Activated CD4-positive, alpha-beta T cell treated with anti-CD3 and anti-CD28 coated beads, Interleukin-2, amount 50 U/mL, for 24 hours (primary cell): ENCODE measurements at regions not wholly inside any gene's neighbourhood (a gene's known extent, or its start where the extent isn't known, plus 50 kb on each side); places are given as distances from the start of the nearest gene placed in this dataset.
A peak's percentile ranks its signal among the peaks of the same experiment; 100 is the strongest.

Experiments
- DNase-seq, 2 donors: peaks; one replicate each; pipeline ENCODE4 v3.0.0-alpha.2; 2020; ENCODE audit warnings: low read depth in 1 of 2, low spot score in 1 of 2

GRCh38 chr21:26743524-26743923 is 101.7 kb downstream of the ADAMTS1 start:
- DNase-seq = no peak

DNA sequence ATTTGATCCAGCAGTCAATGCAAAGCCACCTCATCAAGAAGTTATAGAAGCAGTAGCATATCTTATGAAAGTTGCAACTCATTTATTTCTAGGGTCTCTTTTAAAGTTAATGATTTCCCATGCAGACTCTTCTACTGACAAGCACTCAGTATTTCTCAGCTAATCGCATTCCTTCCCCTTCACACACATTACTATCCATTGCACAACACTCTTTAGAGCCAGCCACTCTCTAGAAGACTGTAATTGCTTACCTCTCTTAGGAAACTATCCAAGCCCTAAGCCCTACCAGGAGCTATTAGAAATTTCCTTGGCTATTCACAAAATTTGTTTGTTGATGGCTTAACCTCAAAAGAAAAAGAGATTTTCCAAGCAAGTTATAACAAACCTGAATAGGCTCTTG is 106.0 kb downstream of the ADAMTS1 start:
- no peak for DNase-seq

DNA sequence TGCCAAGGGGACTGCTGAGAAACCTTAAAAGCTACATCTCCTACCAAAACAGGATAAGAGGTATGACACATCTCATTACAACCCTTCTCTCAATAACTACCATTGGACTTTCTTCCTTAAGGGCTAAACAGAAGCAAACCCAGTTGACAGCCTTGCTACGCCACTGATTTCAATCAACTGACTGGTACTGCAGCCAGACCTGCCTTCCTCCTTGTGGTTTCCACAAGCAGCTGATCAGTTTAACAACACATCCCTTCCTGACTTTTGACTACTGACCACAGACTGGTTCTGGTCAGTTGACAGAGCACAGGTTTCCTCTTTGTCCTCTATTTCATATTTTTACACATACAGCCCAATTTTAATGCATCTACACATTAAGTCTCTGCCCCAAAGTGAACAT is 108.8 kb downstream of the ADAMTS1 start:
- no peak for DNase-seq

GRCh38 chr21:26732432-26733221 is 112.6 kb downstream of the ADAMTS1 start:
- DNase-seq = peak in 1 of 2 donors; percentile 7

- DNase-seq = no peak
These were observed 125.5 kb downstream of the ADAMTS1 start for GRCh38 chr21:26719750-26720149.

DNA sequence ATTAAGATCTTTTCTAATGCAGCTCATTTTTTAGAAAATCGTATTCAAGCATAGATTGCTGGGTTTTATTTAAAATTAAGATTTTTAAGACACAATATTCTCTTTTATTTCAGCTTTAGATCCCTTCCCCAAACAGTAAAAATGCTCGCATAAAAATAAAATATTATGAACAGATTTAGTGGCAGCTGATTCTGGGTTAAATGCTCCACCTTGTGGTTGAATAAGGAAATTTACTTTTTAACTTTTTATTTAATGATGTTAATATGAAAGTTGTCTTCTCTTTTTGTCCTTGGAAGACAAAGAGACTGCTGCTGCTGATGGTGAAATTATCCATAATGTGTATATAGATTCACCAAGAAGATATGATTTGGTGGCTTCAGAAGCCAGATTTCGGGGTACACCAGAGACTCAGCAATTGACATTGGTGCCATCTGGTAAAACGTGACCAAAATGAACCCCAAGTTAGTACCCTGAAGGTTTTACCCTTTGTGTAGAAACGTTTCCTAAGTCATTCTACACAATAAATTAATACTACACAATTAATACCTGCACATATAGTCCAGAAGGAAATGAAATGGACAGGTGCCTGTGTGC is 128.0 kb downstream of the ADAMTS1 start:
- no peak for DNase-seq

DNA sequence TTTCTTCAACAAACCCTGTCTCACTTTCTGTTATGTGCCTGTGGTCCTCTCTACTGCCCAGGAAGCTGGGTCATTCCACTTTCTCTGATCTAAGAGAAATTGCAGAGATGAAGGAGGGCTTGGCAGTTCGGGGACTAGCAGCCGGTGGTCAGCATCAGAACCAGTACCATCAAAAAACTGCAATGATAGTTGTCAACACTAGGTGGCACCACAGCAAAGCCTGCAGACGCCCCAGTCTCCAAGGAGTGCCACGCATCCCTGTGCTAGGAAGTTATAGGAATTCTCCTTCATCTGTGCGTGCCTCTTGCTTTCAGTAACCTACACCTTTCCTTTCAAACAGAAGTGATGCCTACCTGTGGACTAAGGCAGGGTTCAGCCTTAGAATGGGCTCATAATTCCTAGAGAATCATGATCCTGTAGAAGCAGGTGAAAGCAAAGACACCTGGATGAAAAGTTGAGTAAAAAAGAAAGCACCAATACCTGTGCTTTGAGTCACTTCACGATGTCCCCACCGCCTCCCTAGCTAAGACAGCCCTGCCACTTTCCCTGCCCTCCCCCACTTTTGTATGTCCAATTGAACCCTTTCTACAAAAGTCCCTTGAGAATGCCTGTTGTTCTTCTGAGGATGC is 129.2 kb downstream of the ADAMTS1 start:
- DNase-seq = no peak

GRCh38 chr21:26715116-26715515 is 130.1 kb downstream of the ADAMTS1 start:
- no peak for DNase-seq

DNA sequence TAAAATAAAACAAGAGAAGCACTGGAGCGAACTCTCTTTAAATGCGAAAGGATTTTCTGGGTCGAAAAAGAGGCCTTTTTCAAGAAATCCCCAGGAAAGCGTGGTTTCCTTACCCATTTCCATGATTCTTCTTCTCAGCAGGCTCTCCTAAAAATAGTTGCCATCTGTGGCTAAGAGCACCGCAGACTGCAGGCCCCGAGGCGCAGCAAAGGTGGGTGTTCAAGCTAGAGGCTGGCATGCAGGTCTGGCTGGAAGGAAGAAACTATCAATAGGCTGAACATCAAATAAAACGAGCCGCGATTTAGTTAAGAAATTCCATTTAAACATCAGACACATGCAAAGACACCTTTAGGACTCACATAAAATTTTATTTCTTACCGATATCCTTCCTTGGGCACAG is 135.1 kb downstream of the ADAMTS1 start:
- DNase-seq = no peak

GRCh38 chr21:26709090-26709489 is 136.0 kb upstream of the CYYR1 start:
- DNase-seq = no peak

- no peak for DNase-seq
These were observed 135.2 kb upstream of the CYYR1 start for GRCh38 chr21:26708223-26708800.

- DNase-seq = no peak
These were observed 134.2 kb upstream of the CYYR1 start for GRCh38 chr21:26707246-26707645.

DNA sequence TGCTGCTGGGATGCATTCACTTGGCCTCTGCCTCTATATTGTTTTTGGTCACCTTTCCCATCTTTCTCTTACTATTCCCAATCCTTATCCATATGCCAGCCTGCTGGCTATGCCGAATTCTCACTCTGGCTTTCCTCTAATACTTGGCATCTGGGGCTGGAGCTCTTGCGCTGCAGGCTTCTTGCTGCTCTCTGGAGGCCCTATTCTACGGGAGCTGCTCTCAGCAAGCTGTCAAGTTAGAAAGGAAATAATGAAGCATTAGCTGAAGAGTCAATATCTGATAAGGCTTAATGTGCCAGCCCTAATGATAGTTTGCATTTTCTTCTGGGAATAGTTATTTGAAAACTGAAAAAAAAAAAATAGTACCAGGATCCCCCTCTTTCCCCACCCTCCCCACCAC is 125.3 kb upstream of the CYYR1 start:
- DNase-seq = no peak

DNA sequence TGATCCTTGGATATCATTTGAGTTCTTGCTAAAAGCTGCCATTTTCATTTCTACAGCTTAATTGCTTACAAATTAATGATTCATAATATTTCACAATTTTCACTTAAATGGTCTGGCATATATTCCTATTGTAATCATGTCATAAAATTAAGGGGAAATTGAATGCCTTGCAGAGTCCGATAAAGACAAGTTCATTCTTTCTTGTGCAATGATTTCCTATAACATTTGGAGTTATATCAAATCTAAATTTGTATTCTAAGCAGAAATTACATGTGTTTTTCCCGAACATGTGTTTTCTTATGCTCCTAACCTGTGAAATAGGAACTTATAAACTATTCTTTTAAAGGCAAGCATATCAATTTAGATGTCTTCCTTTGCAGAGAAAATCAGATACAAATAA is 118.3 kb upstream of the CYYR1 start:
- DNase-seq = no peak

DNA sequence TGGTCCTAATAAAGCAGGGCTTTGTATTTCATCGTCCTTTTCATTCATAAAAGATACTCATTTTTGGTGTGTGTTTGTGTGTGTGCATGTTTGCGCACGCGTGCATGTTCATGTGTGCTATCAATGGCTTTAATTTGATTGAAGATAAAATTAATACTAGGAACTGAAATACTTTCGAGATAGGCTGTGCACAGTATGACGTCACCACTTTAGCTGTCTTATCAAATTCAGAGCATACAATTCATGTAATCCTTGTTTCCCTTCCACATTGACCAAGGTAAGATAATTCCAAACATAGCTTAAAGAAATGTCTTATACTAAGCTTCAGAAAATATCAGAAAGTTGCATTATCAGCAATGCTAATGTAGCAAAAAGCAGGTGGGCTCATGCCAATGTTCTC is 113.6 kb upstream of the CYYR1 start:
- no peak for DNase-seq

GRCh38 chr21:26686278-26686677 is 113.2 kb upstream of the CYYR1 start:
- peak in 1 of 2 donors; percentile 11 for DNase-seq

DNA sequence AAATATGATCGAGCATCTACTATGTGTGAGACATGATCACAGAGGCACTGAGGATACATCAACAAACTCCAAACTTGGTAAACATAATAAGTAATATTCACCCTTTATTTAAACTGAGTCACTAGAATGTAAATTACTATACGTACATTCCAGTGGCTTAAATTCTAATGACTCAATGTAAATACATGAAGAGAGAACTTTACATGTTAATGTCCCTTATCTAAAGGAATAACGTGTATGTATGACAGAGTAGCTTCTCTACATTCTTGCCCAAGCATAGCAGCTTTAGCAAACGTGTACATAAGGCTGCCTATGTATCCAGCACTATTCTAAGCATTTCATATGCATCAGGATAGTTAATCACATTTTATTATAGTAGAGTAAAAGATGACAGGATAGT is 111.8 kb upstream of the CYYR1 start:
- DNase-seq = no peak

DNA sequence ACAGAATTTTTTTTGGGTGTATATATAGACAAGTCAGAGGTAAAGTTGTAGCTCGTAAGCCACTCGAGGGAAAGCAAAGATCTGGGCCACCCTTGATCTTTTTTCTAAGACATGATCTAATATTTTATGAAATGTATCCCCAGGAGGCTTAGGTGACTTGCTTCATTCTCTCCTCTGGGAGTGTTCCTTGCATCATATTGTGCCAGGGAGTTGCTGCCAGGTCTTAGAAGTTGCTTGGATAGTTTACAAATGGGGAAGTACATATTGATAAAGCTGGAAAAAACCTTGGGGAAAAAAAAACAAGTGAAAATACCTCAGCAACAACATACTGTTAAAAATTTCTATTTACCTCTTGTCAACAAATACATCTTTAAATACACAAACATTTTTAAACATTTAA is 110.9 kb upstream of the CYYR1 start:
- no peak for DNase-seq

- DNase-seq = no peak
These were observed 106.2 kb upstream of the CYYR1 start for GRCh38 chr21:26679284-26679683.

- DNase-seq = no peak
These were observed 101.2 kb upstream of the CYYR1 start for GRCh38 chr21:26674323-26674722.

DNA sequence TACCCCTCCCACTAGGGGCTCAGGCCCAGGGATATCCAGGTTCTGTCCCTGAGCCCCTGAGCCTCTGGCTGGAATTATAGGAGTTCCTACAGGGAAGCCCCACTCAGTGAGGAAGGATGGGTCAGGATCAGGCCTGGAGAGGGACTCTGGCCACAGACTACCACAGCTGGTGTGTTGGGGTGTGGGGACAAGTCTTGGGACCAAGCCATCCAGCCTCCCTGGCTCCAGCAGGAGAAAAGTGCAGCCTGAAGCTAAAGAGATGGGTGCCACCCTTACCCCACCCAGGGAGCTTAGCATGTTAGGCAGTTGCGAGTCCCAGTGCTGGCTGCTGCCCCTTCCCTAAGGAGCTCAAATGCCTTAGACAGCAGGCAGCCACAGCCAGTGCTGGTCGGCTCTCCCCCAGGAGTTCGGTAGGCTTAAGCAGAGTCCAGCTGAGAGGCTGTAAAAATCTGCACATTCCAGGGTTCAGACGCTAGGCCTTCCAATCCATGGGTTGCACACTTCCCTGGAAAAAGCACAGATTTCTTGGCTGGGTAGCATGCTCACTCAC is 96.2 kb upstream of the CYYR1 start:
- DNase-seq = no peak

DNA sequence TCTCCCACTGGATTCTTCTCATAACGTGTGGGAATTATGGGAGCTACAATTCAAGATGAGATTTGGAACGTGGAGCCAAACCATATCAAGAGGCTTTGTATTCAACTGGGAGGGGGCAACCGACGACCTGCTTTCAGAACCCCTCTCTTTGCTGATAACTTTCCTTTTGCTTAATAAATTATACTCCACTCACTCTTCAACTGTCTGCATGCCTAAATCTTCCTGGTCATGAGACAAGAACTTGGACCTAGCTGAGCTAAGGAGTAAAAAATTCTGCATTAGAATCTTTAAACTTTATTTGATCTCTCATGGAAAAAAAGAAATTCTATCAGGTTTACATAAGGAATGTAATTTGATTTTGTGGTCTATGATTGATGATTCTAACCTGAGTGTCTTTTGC is 86.7 kb upstream of the CYYR1 start:
- no peak for DNase-seq
